ENCODE measurements at regions not wholly inside any gene's neighbourhood (a gene's known extent, or its start where the extent isn't known, plus 50 kb on each side); places are given as distances from the start of the nearest gene placed in this dataset.

GRCh38 chr20:40435146-40435895 lies 253.7 kb downstream of the MAFB start:
- Mint-ChIP-seq H3K36me3 (ENCODE audit: low read depth) (no peaks in the 10 kb centered on the region), H3K4me1 (ENCODE audit: low read depth) (no peaks in the 10 kb centered on the region), H3K9me3 (no peaks in the 10 kb centered on the region), H3K27ac (no peak overlapping the region), H3K4me3 (no peak overlapping the region), H3K27me3 (peaks cover 12% of the 10 kb centered on the region)
- Histone ChIP-seq H3K27me3 (ENCODE audit: control insufficient read depth in 1 of 2, insufficient read depth in 2 of 2, low read length in 2 of 2) (no peaks in the 10 kb centered on the region), H3K36me3 (ENCODE audit: insufficient read depth, low read length) (no peaks in the 10 kb centered on the region), H3K4me1 (ENCODE audit: insufficient read depth, low read length) (no peaks in the 10 kb centered on the region), H3K4me3 (ENCODE audit: low read length) (no peak overlapping the region), H3K9me3 (ENCODE audit: control insufficient read depth in 1 of 2, insufficient read depth in 1 of 2, low read length in 2 of 2) (peaks cover 0 to 7% of the 10 kb centered on the region in 2 experiments), H3K27ac (ENCODE audit: low read depth in 1 of 2, low read length in 2 of 2) (no peak overlapping the region)
- no peak for ATAC-seq (ENCODE audit: poor library complexity)
- POLR2A ChIA-PET: no interaction called here
- DNase-seq: no peak
- intact Hi-C loops (cut with DNase I, micrococcal nuclease): no loop called here
- CTCF ChIA-PET: no interaction called here
- TF ChIP-seq CTCF (IDR thresholded peaks at IDR 0.05): no peak

GRCh38 chr20:40434122-40434521 lies 254.9 kb downstream of the MAFB start:
- Mint-ChIP-seq H3K9me3 (no peaks in the 10 kb centered on the region), H3K27ac (no peak overlapping the region), H3K36me3 (ENCODE audit: low read depth) (no peaks in the 10 kb centered on the region), H3K4me3 (no peak overlapping the region), H3K27me3 (peaks cover 9% of the 10 kb centered on the region), H3K4me1 (ENCODE audit: low read depth) (no peaks in the 10 kb centered on the region)
- ChIA-PET CTCF (no interaction called here), POLR2A (no interaction called here)
- H3K36me3 ChIP-seq (ENCODE audit: insufficient read depth, low read length): no peaks in the 10 kb centered on the region
- H3K27ac ChIP-seq (ENCODE audit: low read depth in 1 of 2, low read length in 2 of 2): no peak overlapping the region
- H3K27me3 ChIP-seq (ENCODE audit: control insufficient read depth in 1 of 2, insufficient read depth in 2 of 2, low read length in 2 of 2): no peaks in the 10 kb centered on the region
- H3K9me3 ChIP-seq (ENCODE audit: control insufficient read depth in 1 of 2, insufficient read depth in 1 of 2, low read length in 2 of 2): peaks cover 0 to 7% of the 10 kb centered on the region in 2 experiments
- no peak overlapping the region for H3K4me3 ChIP-seq (ENCODE audit: low read length)
- intact Hi-C loops (cut with DNase I, micrococcal nuclease): no loop called here
- H3K4me1 ChIP-seq (ENCODE audit: insufficient read depth, low read length): no peaks in the 10 kb centered on the region
- no peak for TF ChIP-seq CTCF (IDR thresholded peaks at IDR 0.05)
- DNase-seq (no peak), ATAC-seq (ENCODE audit: poor library complexity) (no peak)

- H3K9me3 Mint-ChIP-seq: no peaks in the 10 kb centered on the region
- Histone ChIP-seq H3K4me1 (ENCODE audit: insufficient read depth, low read length) (no peaks in the 10 kb centered on the region), H3K4me3 (ENCODE audit: low read length) (no peak overlapping the region), H3K9me3 (ENCODE audit: control insufficient read depth in 1 of 2, insufficient read depth in 1 of 2, low read length in 2 of 2) (peaks cover 0 to 7% of the 10 kb centered on the region in 2 experiments), H3K27ac (ENCODE audit: low read depth in 1 of 2, low read length in 2 of 2) (no peak overlapping the region), H3K27me3 (ENCODE audit: control insufficient read depth in 1 of 2, insufficient read depth in 2 of 2, low read length in 2 of 2) (no peaks in the 10 kb centered on the region), H3K36me3 (ENCODE audit: insufficient read depth, low read length) (no peaks in the 10 kb centered on the region)
- CTCF ChIA-PET: no interaction called here
- POLR2A ChIA-PET: no interaction called here
- H3K4me3 Mint-ChIP-seq: no peak overlapping the region
- DNase-seq (no peak), ATAC-seq (ENCODE audit: poor library complexity) (no peak)
- intact Hi-C loops (cut with DNase I, micrococcal nuclease): no loop called here
- TF ChIP-seq CTCF (IDR thresholded peaks at IDR 0.05): no peak
- H3K4me1 Mint-ChIP-seq (ENCODE audit: low read depth): no peaks in the 10 kb centered on the region
- no peaks in the 10 kb centered on the region for H3K36me3 Mint-ChIP-seq (ENCODE audit: low read depth)
- peaks cover 14% of the 10 kb centered on the region for H3K27me3 Mint-ChIP-seq
- H3K27ac Mint-ChIP-seq: no peak overlapping the region
Measured at GRCh38 chr20:40433341-40433861, 255.6 kb downstream of the MAFB start.
